DMS153 (cell line): ENCODE measurements at regions not wholly inside any gene's neighbourhood (a gene's known extent, or its start where the extent isn't known, plus 50 kb on each side); places are given as distances from the start of the nearest gene placed in this dataset.
"Not testable (repeated sequence)": the region's sequence is repeated elsewhere in the genome, so short reads cannot be mapped to it uniquely, and the experiment has no call there.

Source experiments
- DNase-seq: peaks from one replicate; lab custom pipeline; 2025; lab: John Stamatoyannopoulos, UW

DNA sequence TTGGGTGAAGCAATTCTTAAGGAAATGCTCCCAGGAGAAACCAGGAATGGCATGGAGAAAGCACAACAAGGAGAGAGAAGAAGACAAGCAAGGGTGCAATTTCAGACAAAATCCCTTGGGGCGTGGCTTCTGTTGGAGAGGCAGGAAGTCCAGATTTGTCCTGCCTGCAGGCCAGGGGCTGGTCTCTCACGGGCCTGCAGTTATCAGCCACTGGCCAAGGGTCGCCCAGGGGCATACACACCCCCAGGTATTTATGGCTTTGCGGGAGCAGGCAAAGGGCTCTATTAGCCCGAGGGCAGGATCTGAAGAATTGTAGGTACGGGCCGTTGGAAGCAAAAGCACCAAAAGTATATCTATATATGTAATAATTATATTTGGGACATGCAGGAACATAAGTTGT is 87.7 kb downstream of the IYD start:
- no peak for DNase-seq

GRCh38 chr6:150456902-150457643 is 88.3 kb downstream of the IYD start:
- DNase-seq = no peak

DNA sequence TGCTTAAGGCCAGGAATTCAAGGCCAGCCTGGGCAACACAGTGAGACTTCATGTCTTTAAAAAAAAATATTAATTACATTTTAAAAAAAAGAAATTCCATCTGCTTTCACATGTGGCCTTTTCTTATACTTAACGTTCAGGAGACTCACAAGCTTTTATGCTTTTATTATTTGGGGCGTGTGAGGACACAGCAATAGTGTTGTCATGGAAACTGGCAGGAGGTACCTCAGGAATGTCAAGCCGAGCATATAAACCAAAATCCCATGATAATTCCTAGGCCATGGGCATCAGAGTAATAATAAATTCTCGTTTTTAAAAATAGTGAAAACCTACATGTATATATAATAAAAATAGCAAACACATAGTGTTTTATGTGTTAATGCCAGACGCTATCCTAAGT is 89.8 kb downstream of the IYD start:
- no peak for DNase-seq

DNA sequence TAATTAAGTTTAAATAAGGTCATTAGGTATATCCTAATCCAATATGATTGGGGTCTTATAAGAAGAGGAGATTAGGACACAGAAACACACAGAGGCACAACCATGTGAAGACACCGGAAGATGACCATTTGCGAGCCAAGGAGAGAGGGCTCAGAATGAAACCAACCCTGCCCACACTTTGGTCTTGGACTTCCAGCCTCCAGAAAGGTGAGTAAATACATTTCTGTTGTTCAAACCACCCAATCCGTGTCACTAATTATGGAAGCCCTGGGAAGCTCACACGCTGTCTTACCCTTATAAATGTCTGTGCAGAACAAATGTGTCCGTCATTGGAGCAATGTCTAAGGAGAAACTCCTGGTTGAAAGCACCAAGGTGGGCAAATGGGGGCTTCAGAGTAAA is 95.0 kb downstream of the IYD start:
- DNase-seq = no peak

GRCh38 chr6:150464966-150465365 is 96.2 kb downstream of the IYD start:
- no peak for DNase-seq

- no peak for DNase-seq
Observed at GRCh38 chr6:150465610-150466009, 96.8 kb downstream of the IYD start.

- DNase-seq = no peak
Observed at GRCh38 chr6:150466196-150466595, 97.4 kb downstream of the IYD start.

GRCh38 chr6:150470131-150470530 is 101.3 kb downstream of the IYD start:
- DNase-seq = no peak

DNA sequence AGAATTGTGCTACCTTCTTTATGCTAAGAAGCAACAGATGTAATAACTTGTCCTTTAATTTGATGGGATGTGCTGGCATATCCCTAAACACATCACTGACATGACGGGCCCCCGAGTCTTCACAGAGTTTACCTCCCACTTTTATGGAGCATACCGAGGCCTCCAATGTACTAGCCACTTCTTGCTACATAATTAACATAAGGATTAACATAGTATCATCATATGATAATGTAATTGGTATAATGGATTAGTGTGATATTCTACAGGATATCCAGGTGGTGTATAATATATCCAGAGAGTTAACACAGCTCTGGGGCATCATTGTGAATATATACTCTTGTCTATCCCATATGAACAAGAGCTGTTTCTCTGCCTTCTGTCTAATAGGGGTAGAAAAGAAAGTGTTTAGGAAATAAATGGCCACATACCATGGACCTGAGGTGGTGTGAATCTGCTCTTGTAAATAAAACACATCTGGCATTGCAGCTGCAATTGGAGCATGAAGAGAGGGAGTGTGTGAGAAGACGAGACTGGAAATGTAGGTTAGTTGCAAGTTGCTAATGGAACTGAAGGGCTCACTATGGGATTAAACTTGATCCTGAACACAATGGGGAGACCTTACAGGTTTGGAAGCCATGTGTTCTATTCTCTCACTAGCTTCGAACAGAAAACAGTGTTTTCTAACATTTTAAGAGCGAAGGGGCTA is 102.3 kb downstream of the IYD start:
- no peak for DNase-seq

DNA sequence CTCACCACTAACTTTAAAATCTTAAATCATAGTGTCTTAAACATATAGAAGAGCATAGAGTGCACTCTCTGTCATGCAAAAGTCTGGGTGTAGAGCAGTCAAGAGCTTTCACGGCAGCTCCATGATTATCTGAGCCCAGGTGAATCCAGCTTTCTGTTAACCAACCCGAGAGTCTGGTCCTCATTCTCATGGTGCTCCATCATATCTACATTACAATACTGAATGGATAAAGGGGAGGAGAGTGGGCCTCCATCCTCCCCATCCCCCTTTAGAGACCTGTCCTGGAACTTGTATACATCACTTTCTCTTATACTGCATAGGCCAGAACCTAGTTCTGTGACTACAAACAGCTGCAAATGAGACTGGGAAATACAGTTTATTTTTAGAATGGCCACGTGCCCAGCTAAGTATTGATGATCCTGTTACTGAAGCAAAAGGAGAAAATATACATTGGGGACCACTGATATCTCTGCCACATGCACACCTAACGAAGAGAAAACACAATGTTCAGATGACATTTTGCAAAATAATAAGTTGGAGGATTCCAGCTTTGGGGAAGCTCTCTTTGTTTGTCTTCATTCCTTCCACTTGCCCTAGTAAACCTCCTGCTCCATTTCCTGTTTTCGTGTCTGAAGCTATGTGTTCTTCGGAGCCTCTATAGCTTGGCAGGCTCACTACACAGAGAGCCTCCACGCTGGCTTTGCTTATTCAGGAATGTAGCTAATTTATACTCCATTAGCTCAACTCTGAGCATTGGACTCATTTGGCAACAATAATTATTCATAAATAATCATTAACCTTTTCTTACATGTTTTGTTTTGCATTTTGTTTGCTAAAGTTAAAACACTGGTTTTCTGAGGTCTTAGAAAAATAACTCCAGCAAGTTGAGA is 110.1 kb downstream of the IYD start:
- DNase-seq = no peak

DNA sequence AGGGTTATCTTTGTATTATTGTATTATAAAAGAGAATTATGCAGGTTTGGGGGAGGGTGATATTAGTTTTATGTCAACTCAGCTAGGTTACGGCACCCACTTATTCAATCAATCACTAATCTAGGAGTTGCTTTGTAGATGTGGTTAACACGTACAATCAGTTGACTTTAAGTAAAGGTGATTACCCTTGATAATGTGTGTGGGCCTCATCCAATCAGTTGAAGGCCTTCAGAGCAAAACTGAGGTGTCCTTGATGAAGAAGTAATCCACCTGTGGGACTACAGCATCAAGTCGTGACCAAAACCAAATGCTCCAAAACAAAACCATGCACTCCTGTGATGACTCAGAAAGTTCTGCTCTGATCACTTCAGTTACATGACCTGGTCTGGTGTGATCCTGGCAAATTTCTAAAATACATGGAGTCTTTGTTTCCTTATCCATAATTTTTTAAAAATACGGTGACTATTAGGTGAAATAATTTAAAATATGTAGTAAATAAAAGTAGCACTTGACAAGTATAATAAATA is 114.1 kb downstream of the IYD start:
- no peak for DNase-seq

GRCh38 chr6:150485161-150485958 is 114.3 kb upstream of the PLEKHG1 start:
- no peak for DNase-seq

DNA sequence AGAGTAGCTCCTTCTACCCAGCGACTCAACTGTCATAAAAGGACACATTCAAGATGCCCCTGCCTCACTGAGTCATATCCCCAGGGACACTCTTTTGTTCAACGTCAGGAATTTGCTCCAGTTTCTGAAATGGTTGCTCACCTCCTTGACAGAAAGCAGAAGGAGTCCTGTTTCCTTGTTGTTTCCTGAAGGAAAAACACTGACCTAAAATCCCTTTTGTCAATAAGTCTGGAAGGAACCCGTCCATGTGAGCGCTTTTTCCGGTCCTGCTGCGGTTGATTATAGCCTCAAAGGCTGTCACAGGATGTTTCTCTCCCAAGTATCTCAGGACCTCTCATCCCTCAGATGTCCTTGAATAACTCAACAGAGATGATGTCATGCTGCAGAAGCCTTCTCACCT is 113.6 kb upstream of the PLEKHG1 start:
- no peak for DNase-seq

- no peak for DNase-seq
Observed at GRCh38 chr6:150490586-150490985, 109.1 kb upstream of the PLEKHG1 start.

GRCh38 chr6:150491131-150491810 is 108.4 kb upstream of the PLEKHG1 start:
- DNase-seq = no peak

- DNase-seq = no peak
Observed at GRCh38 chr6:150491811-150492172, 107.9 kb upstream of the PLEKHG1 start.

DNA sequence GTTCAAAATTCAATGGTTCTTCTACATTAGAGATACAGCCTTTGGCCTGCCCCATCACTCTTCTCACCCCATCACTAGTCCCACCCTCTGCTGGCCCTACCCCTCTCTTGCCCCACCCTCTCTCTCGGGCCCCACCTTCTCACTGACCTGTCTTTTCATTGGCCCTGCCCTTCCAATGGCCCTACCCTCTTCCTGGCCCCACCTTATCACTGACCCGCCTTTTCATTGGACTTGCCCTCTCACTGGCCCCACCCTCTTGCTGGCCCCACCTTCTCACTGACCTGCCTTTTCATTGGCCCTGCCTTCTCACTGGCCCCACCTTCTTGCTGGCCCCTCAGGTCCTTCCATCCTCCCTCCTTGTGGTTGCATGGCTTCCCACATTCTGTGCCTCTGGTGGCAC is 107.2 kb upstream of the PLEKHG1 start:
- no peak for DNase-seq

DNA sequence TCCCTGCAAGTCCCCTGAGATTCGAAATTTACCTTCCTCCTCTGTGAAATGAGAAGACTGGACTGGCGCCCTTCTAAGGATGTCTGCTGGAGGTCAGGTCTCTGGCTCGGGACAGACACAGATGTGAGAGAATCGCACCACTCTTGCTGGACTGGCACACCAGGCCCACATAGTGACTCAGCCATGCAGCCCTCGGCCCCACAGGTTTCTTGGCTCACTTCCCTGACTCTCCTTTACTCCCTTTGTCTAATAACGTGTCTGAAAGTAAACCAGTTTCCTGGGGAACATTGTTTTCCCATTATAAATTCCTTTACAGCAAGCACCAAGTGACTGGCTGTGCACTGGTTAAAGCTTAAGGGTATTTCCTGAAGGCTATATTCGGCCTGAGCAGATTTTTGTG is 106.7 kb upstream of the PLEKHG1 start:
- DNase-seq = no peak

DNA sequence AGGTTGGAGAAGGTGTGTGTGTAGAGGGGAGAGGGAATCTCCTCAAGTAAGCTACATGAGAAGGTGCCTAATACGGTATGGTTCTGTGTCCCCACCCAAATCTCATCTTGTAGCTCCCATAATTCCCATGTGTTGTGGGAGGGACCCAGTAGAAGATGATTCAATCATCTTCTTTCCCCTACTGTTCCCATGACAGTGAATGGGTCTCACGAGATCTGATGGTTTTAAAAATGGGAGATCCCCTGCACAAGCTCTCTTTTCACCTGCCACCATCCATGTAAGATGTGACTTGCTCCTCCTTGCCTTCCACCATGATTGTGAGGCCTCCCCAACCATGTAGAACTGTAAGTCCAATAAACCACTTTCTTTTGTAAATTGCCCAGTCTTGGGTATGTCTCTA is 106.1 kb upstream of the PLEKHG1 start:
- DNase-seq = not testable (repeated sequence)

GRCh38 chr6:150494241-150494640 is 105.4 kb upstream of the PLEKHG1 start:
- DNase-seq = no peak

- no peak for DNase-seq
Observed at GRCh38 chr6:150495126-150495525, 104.6 kb upstream of the PLEKHG1 start.
